H1 (cell line): ENCODE measurements at regions not wholly inside any gene's neighbourhood (a gene's known extent, or its start where the extent isn't known, plus 50 kb on each side); places are given as distances from the start of the nearest gene placed in this dataset.

Source experiments
- CTCF ChIA-PET: fragments of 300-600 bp; sonication (Branson Sonifier 250); formaldehyde crosslinking; loops from one replicate; lab custom pipeline; 2021; ENCODE audit not compliant: partially characterized antibody; lab: Charles Lee
- POLR2A ChIA-PET: fragments of 300-600 bp; sonication (Branson Sonifier 250); formaldehyde crosslinking; loops from one replicate; lab custom pipeline; 2021; ENCODE audit warnings: inconsistent platforms; ENCODE audit not compliant: partially characterized antibody; lab: Charles Lee
- DNase-seq, 2 experiments: peaks; one replicate each; pipeline versions ENCODE4 v3.0.0 to v3.0.0-alpha.2; 2010 to 2022; ENCODE audit warnings: low spot score in 2 of 2, low read depth in 1 of 2, mixed read lengths in 1 of 2
- FAIRE-seq: peaks from 2 replicates; lab custom pipeline; 2011; peaks lifted over from hg19 to GRCh38; lab: Jason Lieb, UNC
- H2AFZ ChIP-seq: 2 replicates; pipeline ENCODE4 v1.8.1; 2012; ENCODE audit warnings: low read length, inconsistent platforms
- H2AK5ac ChIP-seq: 2 replicates; pipeline ENCODE4 v1.6.1; 2013; ENCODE audit warnings: low read depth, low read length
- H2BK120ac ChIP-seq: replicated peaks from 2 replicates; pipeline ENCODE3; 2013; ENCODE audit warnings: low read depth, low read length, inconsistent platforms
- H2BK12ac ChIP-seq: 2 replicates; pipeline ENCODE4 v1.6.1; 2013; ENCODE audit warnings: low read depth, low read length
- H2BK15ac ChIP-seq: 2 replicates; pipeline ENCODE4 v1.6.1; 2013; ENCODE audit warnings: low read length
- H2BK20ac ChIP-seq: 2 replicates; pipeline ENCODE4 v1.6.1; 2013; ENCODE audit warnings: low read length
- H2BK5ac ChIP-seq: 2 replicates; pipeline ENCODE4 v1.6.1; 2013; ENCODE audit warnings: low read depth, low read length
- H3K14ac ChIP-seq: 2 replicates; pipeline ENCODE4 v1.6.1; 2013; ENCODE audit warnings: inconsistent platforms; ENCODE audit not compliant: insufficient read length
- H3K18ac ChIP-seq: 2 replicates; pipeline ENCODE4 v1.6.1; 2013; ENCODE audit warnings: low read length; ENCODE audit errors: extremely low read depth
- H3K23ac ChIP-seq: 2 replicates; pipeline ENCODE4 v1.6.1; 2013; ENCODE audit warnings: inconsistent platforms; ENCODE audit not compliant: insufficient read length
- H3K23me2 ChIP-seq: 2 replicates; pipeline ENCODE4 v1.6.1; 2013; ENCODE audit warnings: low read depth, low read length
- H3K27ac ChIP-seq: 2 replicates; pipeline ENCODE4 v1.6.1; 2011; ENCODE audit warnings: low read depth, low read length, inconsistent platforms
- H3K27me3 ChIP-seq, 4 experiments: replicated peaks in 1 of 4; 1 replicate in 1 of 4; 2 replicates in 3 of 4; pipeline versions ENCODE4 v1.6.1 to v1.8.1; 2011 to 2013; ENCODE audit warnings: low read length in 3 of 4, mild to moderate bottlenecking in 3 of 4, inconsistent platforms in 2 of 4, mixed read lengths in 2 of 4, moderate library complexity in 1 of 4; ENCODE audit not compliant: control insufficient read depth in 3 of 4, insufficient read depth in 3 of 4; ENCODE audit errors: extremely low read depth in 1 of 4
- H3K36me3 ChIP-seq, 4 experiments: 2 replicates each; pipeline versions ENCODE4 v1.6.1 to v1.8.1; 2011 to 2013; ENCODE audit warnings: mild to moderate bottlenecking in 4 of 4, low read length in 3 of 4, moderate library complexity in 2 of 4, control low read depth in 1 of 4, inconsistent platforms in 1 of 4; ENCODE audit not compliant: insufficient read depth in 4 of 4, control insufficient read depth in 2 of 4
- H3K4ac ChIP-seq: replicated peaks from 2 replicates; pipeline ENCODE3; 2013; ENCODE audit warnings: low read length, low read depth, mixed read lengths, inconsistent platforms; ENCODE audit not compliant: insufficient read length
- H3K4me1 ChIP-seq, 4 experiments: replicated peaks in 1 of 4; 1 replicate in 1 of 4; 2 replicates in 3 of 4; pipeline versions ENCODE4 v1.6.1 to v1.8.1; 2011 to 2013; ENCODE audit warnings: low read length in 3 of 4, inconsistent platforms in 2 of 4, mixed read lengths in 1 of 4; ENCODE audit not compliant: insufficient read depth in 4 of 4, control insufficient read depth in 3 of 4
- H3K4me2 ChIP-seq, 2 experiments: 2 replicates each; pipeline versions ENCODE4 v1.6.1 to v1.8.1; 2011 to 2013; ENCODE audit warnings: low read depth in 2 of 2, low read length in 2 of 2, control low read depth in 1 of 2, inconsistent platforms in 1 of 2, mild to moderate bottlenecking in 1 of 2; ENCODE audit not compliant: insufficient read depth in 1 of 2
- H3K4me3 ChIP-seq, 4 experiments: fragments of 200-600, 300-600 bp in 1 of 4; sonication (generic), shearing (Covaris generic), sonication (Bioruptor Twin) in 1 of 4; 2 replicates each; pipeline versions ENCODE4 v1.5.1 to v1.8.1; 2011 to 2016; ENCODE audit warnings: low read length in 4 of 4, low read depth in 3 of 4, control low read depth in 2 of 4, inconsistent platforms in 2 of 4, mild to moderate bottlenecking in 2 of 4, mixed read lengths in 1 of 4, moderate library complexity in 1 of 4; ENCODE audit not compliant: insufficient read depth in 2 of 4; ENCODE audit errors: extremely low read depth in 1 of 4
- H3K56ac ChIP-seq: replicated peaks from 2 replicates; pipeline ENCODE3; 2013; ENCODE audit warnings: low read depth, mild to moderate bottlenecking, mixed read lengths, low read length, inconsistent platforms; ENCODE audit not compliant: insufficient read length
- H3K79me1 ChIP-seq: 2 replicates; pipeline ENCODE4 v1.6.1; 2013; ENCODE audit warnings: low read depth, low read length, control low read depth
- H3K79me2 ChIP-seq, 2 experiments: 2 replicates each; pipeline versions ENCODE4 v1.6.1 to v1.8.1; 2012 to 2013; ENCODE audit warnings: low read length in 2 of 2, mild to moderate bottlenecking in 2 of 2, inconsistent platforms in 1 of 2; ENCODE audit not compliant: insufficient read depth in 2 of 2, control insufficient read depth in 1 of 2
- H3K9ac ChIP-seq, 4 experiments: replicated peaks in 1 of 4; 1 replicate in 1 of 4; 2 replicates in 3 of 4; pipeline versions ENCODE4 v1.6.1 to v1.8.1; 2011 to 2013; ENCODE audit warnings: low read depth in 3 of 4, low read length in 3 of 4, control low read depth in 2 of 4, mild to moderate bottlenecking in 2 of 4, moderate library complexity in 2 of 4, inconsistent platforms in 1 of 4; ENCODE audit errors: extremely low read depth in 1 of 4
- H3K9me3 ChIP-seq, 2 experiments: 2 replicates each; pipeline versions ENCODE4 v1.6.1 to v1.8.1; 2012 to 2013; ENCODE audit warnings: mild to moderate bottlenecking in 2 of 2, moderate library complexity in 2 of 2, control low read depth in 1 of 2, inconsistent platforms in 1 of 2, low read depth in 1 of 2, low read length in 1 of 2, mixed read lengths in 1 of 2; ENCODE audit not compliant: insufficient read depth in 2 of 2
- H4K20me1 ChIP-seq, 2 experiments: replicated peaks in 1 of 2; 2 replicates each; pipeline versions ENCODE3 to v1.8.1; 2011 to 2013; ENCODE audit warnings: inconsistent platforms in 2 of 2, low read length in 2 of 2, mild to moderate bottlenecking in 1 of 2; ENCODE audit not compliant: insufficient read depth in 2 of 2, control insufficient read depth in 1 of 2
- H4K5ac ChIP-seq: 2 replicates; pipeline ENCODE4 v1.6.1; 2013; ENCODE audit warnings: low read length, low read depth, mixed read lengths, inconsistent platforms; ENCODE audit not compliant: insufficient read length
- H4K8ac ChIP-seq: 2 replicates; pipeline ENCODE4 v1.8.0; 2013; ENCODE audit warnings: mild to moderate bottlenecking, moderate library complexity, low read length, inconsistent platforms; ENCODE audit not compliant: insufficient read depth; ENCODE audit errors: extremely low read depth
- H4K91ac ChIP-seq: replicated peaks from 2 replicates; pipeline ENCODE3; 2013; ENCODE audit warnings: low read length, mixed read lengths, inconsistent platforms; ENCODE audit not compliant: insufficient read length
- ASH2L ChIP-seq: fragments of 200-600, 300-600 bp; sonication (generic); IDR thresholded peaks from one replicate; pipeline ENCODE4 v1.7.1; 2017; ENCODE audit warnings: low read length
- BACH1 ChIP-seq: IDR thresholded peaks from 2 replicates; pipeline ENCODE4 v1.6.1; 2012; ENCODE audit warnings: low read length, improper control_type of control experiment
- CHD1 ChIP-seq: IDR thresholded peaks from 2 replicates; pipeline ENCODE4 v1.6.1; 2012; ENCODE audit warnings: low read depth, low read length, improper control_type of control experiment
- CHD2 ChIP-seq: IDR thresholded peaks from 2 replicates; pipeline ENCODE4 v1.6.1; 2012; ENCODE audit warnings: low read length, improper control_type of control experiment
- GABPA ChIP-seq: IDR thresholded peaks from 2 replicates; pipeline ENCODE4 v1.6.1; 2011; ENCODE audit warnings: mild to moderate bottlenecking, low read length, moderate library complexity, borderline replicate concordance; ENCODE audit not compliant: insufficient read depth
- HDAC6 ChIP-seq: IDR thresholded peaks from one replicate; pipeline ENCODE4 v1.7.1; 2012; ENCODE audit warnings: low read depth, mild to moderate bottlenecking, inconsistent platforms, low read length, moderate library complexity
- MAFK ChIP-seq: IDR thresholded peaks from 2 replicates; pipeline ENCODE4 v1.6.1; 2012; ENCODE audit warnings: low read depth, mild to moderate bottlenecking, improper control_type of control experiment, low read length
- POLR2A ChIP-seq, 2 experiments: IDR thresholded peaks; 1 replicate in 1 of 2; 2 replicates in 1 of 2; pipeline ENCODE4 v1.6.1; 2011; ENCODE audit warnings: low read depth in 2 of 2, low read length in 2 of 2, mild to moderate bottlenecking in 2 of 2; ENCODE audit errors: control extremely low read depth in 1 of 2
- POLR2AphosphoS5 ChIP-seq: IDR thresholded peaks from 2 replicates; pipeline ENCODE4 v1.6.1; 2011; ENCODE audit warnings: low read depth, low read length
- RAD21 ChIP-seq, 2 experiments: IDR thresholded peaks in 1 of 2; conservative IDR thresholded peaks in 1 of 2; 2 replicates each; pipeline ENCODE4 v1.6.1; 2011; ENCODE audit warnings: low read depth in 2 of 2, low read length in 2 of 2, improper control_type of control experiment in 1 of 2, inconsistent platforms in 1 of 2, mild to moderate bottlenecking in 1 of 2, moderate library complexity in 1 of 2
- RFX5 ChIP-seq: IDR thresholded peaks from 2 replicates; pipeline ENCODE4 v1.6.1; 2011; ENCODE audit warnings: low read depth, low read length, improper control_type of control experiment, borderline replicate concordance
- SUZ12 ChIP-seq: fragments of 200-600 bp; sonication (generic); IDR thresholded peaks from 2 replicates; pipeline ENCODE4 v1.6.1; 2012; ENCODE audit warnings: mild to moderate bottlenecking, inconsistent platforms, low read length, moderate library complexity, mixed read lengths
- TEAD4 ChIP-seq: IDR thresholded peaks from 2 replicates; pipeline ENCODE4 v1.6.1; 2012; ENCODE audit warnings: low read depth, low read length, inconsistent platforms, mixed read lengths
- ZNF274 ChIP-seq: IDR thresholded peaks from 2 replicates; pipeline ENCODE4 v1.7.0; 2012; ENCODE audit warnings: low read length, borderline replicate concordance; ENCODE audit errors: extremely low read depth

DNA sequence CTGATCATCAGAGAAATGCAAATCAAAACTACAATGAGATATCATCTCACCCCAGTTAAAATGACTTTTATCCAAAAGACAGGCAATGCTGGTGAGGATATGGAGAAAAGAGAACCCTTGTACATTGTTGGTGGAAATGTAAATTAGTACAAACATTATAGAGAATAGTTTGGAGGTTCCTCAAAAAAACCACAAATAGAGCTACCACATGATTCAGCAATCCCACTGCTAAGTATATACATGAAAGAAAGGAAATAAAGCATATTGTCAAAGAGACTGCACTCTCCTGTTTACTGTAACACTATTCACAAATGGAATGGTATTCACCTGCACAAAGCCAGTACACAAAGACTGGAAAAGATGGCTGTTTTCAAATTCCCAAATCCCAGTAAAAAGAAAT is 1233.7 kb downstream of the PCDH17 start:
- Histone ChIP-seq H3K27me3 (no peaks in the 10 kb centered on the region), H3K14ac (no peak overlapping the region), H3K23ac (no peak overlapping the region), H3K27ac (no peak overlapping the region), H2BK20ac (no peak overlapping the region), H3K56ac (no peak overlapping the region), H2AK5ac (no peak overlapping the region), H3K9me3 (no peaks in the 10 kb centered on the region), H4K5ac (no peak overlapping the region), H3K4me1 (no peaks in the 10 kb centered on the region), H2BK120ac (no peak overlapping the region), H2BK15ac (no peak overlapping the region), H3K23me2 (no peaks in the 10 kb centered on the region), H2AFZ (no peak overlapping the region), H2BK12ac (no peak overlapping the region), H4K20me1 (no peaks in the 10 kb centered on the region), H3K79me2 (no peaks in the 10 kb centered on the region), H3K9ac (no peak overlapping the region), H3K4me3 (no peak overlapping the region), H3K18ac (no peak overlapping the region), H3K4me2 (no peak overlapping the region), H3K36me3 (no peaks in the 10 kb centered on the region), H3K79me1 (no peaks in the 10 kb centered on the region), H3K4ac (no peak overlapping the region), H4K91ac (no peak overlapping the region), H4K8ac (no peak overlapping the region), H2BK5ac (no peak overlapping the region)
- TF ChIP-seq POLR2AphosphoS5, result no peak
- no peak for TF ChIP-seq TEAD4
- no peak for TF ChIP-seq ZNF274
- TF ChIP-seq RAD21 (IDR thresholded peaks at IDR 0.05 in 1 of 2, conservative IDR thresholded peaks at IDR 0.05 in 1 of 2; ENCODE audit: low read depth in 2 of 2, low read length in 2 of 2), result no peak
- TF ChIP-seq CHD1, result no peak
- TF ChIP-seq HDAC6, result no peak
- no peak for TF ChIP-seq SUZ12
- TF ChIP-seq GABPA, result no peak
- TF ChIP-seq BACH1, result no peak
- no peak for TF ChIP-seq RFX5
- no peak for TF ChIP-seq POLR2A (IDR thresholded peaks at IDR 0.05; ENCODE audit: control extremely low read depth in 1 of 2, low read depth in 2 of 2, low read length in 2 of 2)
- TF ChIP-seq MAFK, result no peak
- no peak for TF ChIP-seq ASH2L
- TF ChIP-seq CHD2, result no peak
- DNase-seq (no peak), FAIRE-seq (no peak)
- POLR2A ChIA-PET, result no interaction called here
- CTCF ChIA-PET, result interaction anchor here (0.7 kb wide), 1 partner anchor 86 kb away, joined by 4 read pairs; no protein-coding TSS in a partner anchor
